ENCODE measurements at regions not wholly inside any gene's neighbourhood (a gene's known extent, or its start where the extent isn't known, plus 50 kb on each side); places are given as distances from the start of the nearest gene placed in this dataset. TPM values are rescaled to one million over a fixed set of nuclear protein-coding genes. Genes with fewer than 3 reads are reported as not detected.

DNA sequence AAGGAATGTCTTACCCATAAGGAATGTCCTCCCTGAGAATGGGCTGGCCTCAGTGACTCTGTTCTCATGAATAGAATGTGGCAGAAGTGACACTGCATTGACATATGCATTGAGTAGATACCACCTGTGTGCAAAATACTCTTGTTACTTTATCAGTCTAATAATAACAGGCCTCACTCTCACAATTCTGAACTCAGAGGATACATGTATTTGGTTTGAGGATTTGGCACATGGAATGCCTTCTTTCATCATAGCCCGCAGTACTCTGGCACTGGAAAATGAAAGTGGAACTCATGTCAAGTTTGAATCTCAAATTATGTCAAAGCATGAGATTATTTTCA is 52.9 kb upstream of the PLCB4 start:
- Histone ChIP-seq H3K4me1 (ENCODE audit: control insufficient read depth in 2 of 2, insufficient read depth in 2 of 2, low read length in 2 of 2) (no peaks in the 10 kb centered on the region), H3K4me3 (ENCODE audit: control extremely low read depth in 1 of 5, extremely low read depth in 1 of 5, insufficient read depth in 1 of 5, low read depth in 2 of 5, low read length in 4 of 5) (no peak overlapping the region), H3K79me2 (ENCODE audit: control insufficient read depth, insufficient read depth, low read length) (no peaks in the 10 kb centered on the region), H3K9me3 (ENCODE audit: control extremely low read depth in 1 of 3, control insufficient read depth in 2 of 3, insufficient read depth in 1 of 3, low read length in 2 of 3) (no peaks in the 10 kb centered on the region), H2AFZ (ENCODE audit: insufficient read depth, low read depth, low read length, poor library complexity, severe bottlenecking) (no peak overlapping the region), H3K9ac (ENCODE audit: low read length) (no peak overlapping the region), H3K27ac (ENCODE audit: low read length in 2 of 2) (no peak overlapping the region), H3K27me3 (replicated peaks in 1 of 4; ENCODE audit: control extremely low read depth in 1 of 4, control insufficient read depth in 3 of 4, insufficient read depth in 4 of 4, low read length in 3 of 4) (no peaks in the 10 kb centered on the region), H3K4me2 (replicated peaks; ENCODE audit: low read depth, low read length, poor library complexity, severe bottlenecking) (no peak overlapping the region), H3K36me3 (replicated peaks in 1 of 2; ENCODE audit: control extremely low read depth in 1 of 2, control insufficient read depth in 1 of 2, extremely low read depth in 1 of 2, insufficient read depth in 2 of 2, low read length in 1 of 2) (no peaks in the 10 kb centered on the region), H4K20me1 (ENCODE audit: control insufficient read depth, insufficient read depth, low read length, poor library complexity, severe bottlenecking) (no peaks in the 10 kb centered on the region)
- Mint-ChIP-seq H3K9me3 (ENCODE audit: insufficient read depth) (no peaks in the 10 kb centered on the region), H3K27me3 (no peaks in the 10 kb centered on the region), H3K27ac (no peak overlapping the region), H3K4me3 (no peak overlapping the region), H3K4me1 (no peaks in the 10 kb centered on the region)
- no peak for TF ChIP-seq EZH2 (IDR thresholded peaks at IDR 0.05; ENCODE audit: borderline replicate concordance, insufficient read depth, low read depth, low read length, poor library complexity, severe bottlenecking)
- TF ChIP-seq CTCF (IDR thresholded peaks at IDR 0.05), result no peak
- no peak for DNase-seq
- no peak for ATAC-seq (ENCODE audit: low read depth)
- intact Hi-C loops (cut with micrococcal nuclease), result no loop called here
- WGBS (ENCODE audit: insufficient coverage), result no CpG with 5 or more reads among the region's 1 CpG
- ChIA-PET POLR2A (no interaction called here), CTCF (no interaction called here)

- H3K36me3 ChIP-seq (replicated peaks in 1 of 2; ENCODE audit: control extremely low read depth in 1 of 2, control insufficient read depth in 1 of 2, extremely low read depth in 1 of 2, insufficient read depth in 2 of 2, low read length in 1 of 2), result no peaks in the 10 kb centered on the region
- H3K9me3 Mint-ChIP-seq (ENCODE audit: insufficient read depth), result no peaks in the 10 kb centered on the region
- DNase-seq (no peak), ATAC-seq (ENCODE audit: low read depth) (no peak)
- H3K9ac ChIP-seq (ENCODE audit: low read length), result no peak overlapping the region
- CTCF ChIA-PET, result interaction anchor here (0.7 kb wide), 1 partner anchor 60 kb away, joined by 4 read pairs; no protein-coding TSS in a partner anchor
- H3K9me3 ChIP-seq (ENCODE audit: control extremely low read depth in 1 of 3, control insufficient read depth in 2 of 3, insufficient read depth in 1 of 3, low read length in 2 of 3), result no peaks in the 10 kb centered on the region
- no peaks in the 10 kb centered on the region for H3K4me1 Mint-ChIP-seq
- no peaks in the 10 kb centered on the region for H3K4me1 ChIP-seq (ENCODE audit: control insufficient read depth in 2 of 2, insufficient read depth in 2 of 2, low read length in 2 of 2)
- TF ChIP-seq EZH2 (IDR thresholded peaks at IDR 0.05; ENCODE audit: borderline replicate concordance, insufficient read depth, low read depth, low read length, poor library complexity, severe bottlenecking) (no peak), CTCF (IDR thresholded peaks at IDR 0.05) (no peak)
- no peak overlapping the region for H3K27ac Mint-ChIP-seq
- no peak overlapping the region for H3K4me3 ChIP-seq (ENCODE audit: control extremely low read depth in 1 of 5, extremely low read depth in 1 of 5, insufficient read depth in 1 of 5, low read depth in 2 of 5, low read length in 4 of 5)
- H3K27me3 Mint-ChIP-seq, result no peaks in the 10 kb centered on the region
- POLR2A ChIA-PET, result no interaction called here
- no peaks in the 10 kb centered on the region for H3K27me3 ChIP-seq (replicated peaks in 1 of 4; ENCODE audit: control extremely low read depth in 1 of 4, control insufficient read depth in 3 of 4, insufficient read depth in 4 of 4, low read length in 3 of 4)
- H2AFZ ChIP-seq (ENCODE audit: insufficient read depth, low read depth, low read length, poor library complexity, severe bottlenecking), result no peak overlapping the region
- H3K79me2 ChIP-seq (ENCODE audit: control insufficient read depth, insufficient read depth, low read length), result no peaks in the 10 kb centered on the region
- intact Hi-C loops (cut with micrococcal nuclease), result no loop called here
- H3K4me3 Mint-ChIP-seq, result no peak overlapping the region
- no peak overlapping the region for H3K27ac ChIP-seq (ENCODE audit: low read length in 2 of 2)
- 100% methylated on average over 1 of the region's 1 CpG for WGBS (ENCODE audit: insufficient coverage)
- H3K4me2 ChIP-seq (replicated peaks; ENCODE audit: low read depth, low read length, poor library complexity, severe bottlenecking), result no peak overlapping the region
- no peaks in the 10 kb centered on the region for H4K20me1 ChIP-seq (ENCODE audit: control insufficient read depth, insufficient read depth, low read length, poor library complexity, severe bottlenecking)
These were observed 50.5 kb upstream of the PLCB4 start for GRCh38 chr20:9018346-9018745.

Small RNA genes lying in the stretch of these regions (small RNA-seq; reads per million reads assigned to genes)
- gene RF00017 (ENCODE audit: insufficient read length, low read depth, low replicate concordance), result not detected

Data from B cell (primary cell).